Keratinocyte (primary cell): ENCODE measurements at regions not wholly inside any gene's neighbourhood (a gene's known extent, or its start where the extent isn't known, plus 50 kb on each side); places are given as distances from the start of the nearest gene placed in this dataset.

Source experiments
- EZH2 ChIP-seq: IDR thresholded peaks from one replicate; pipeline ENCODE4 v1.6.1; 2012; ENCODE audit warnings: inconsistent platforms, mild to moderate bottlenecking, low read length, moderate library complexity
- TF ChIP-seq, protein P1 (sequence below), 3 experiments: IDR thresholded peaks in 1 of 3; conservative IDR thresholded peaks in 1 of 3; optimal IDR thresholded peaks in 1 of 3; 2 replicates in 2 of 3; 3 replicates in 1 of 3; pipeline versions ENCODE3 to v1.5.1; 2011; ENCODE audit warnings: low read length in 3 of 3, mild to moderate bottlenecking in 3 of 3, moderate library complexity in 2 of 3, control low read depth in 1 of 3, inconsistent platforms in 1 of 3; ENCODE audit not compliant: insufficient read depth in 2 of 3; ENCODE audit errors: extremely low read depth in 1 of 3

- TF ChIP-seq, protein P1, sequence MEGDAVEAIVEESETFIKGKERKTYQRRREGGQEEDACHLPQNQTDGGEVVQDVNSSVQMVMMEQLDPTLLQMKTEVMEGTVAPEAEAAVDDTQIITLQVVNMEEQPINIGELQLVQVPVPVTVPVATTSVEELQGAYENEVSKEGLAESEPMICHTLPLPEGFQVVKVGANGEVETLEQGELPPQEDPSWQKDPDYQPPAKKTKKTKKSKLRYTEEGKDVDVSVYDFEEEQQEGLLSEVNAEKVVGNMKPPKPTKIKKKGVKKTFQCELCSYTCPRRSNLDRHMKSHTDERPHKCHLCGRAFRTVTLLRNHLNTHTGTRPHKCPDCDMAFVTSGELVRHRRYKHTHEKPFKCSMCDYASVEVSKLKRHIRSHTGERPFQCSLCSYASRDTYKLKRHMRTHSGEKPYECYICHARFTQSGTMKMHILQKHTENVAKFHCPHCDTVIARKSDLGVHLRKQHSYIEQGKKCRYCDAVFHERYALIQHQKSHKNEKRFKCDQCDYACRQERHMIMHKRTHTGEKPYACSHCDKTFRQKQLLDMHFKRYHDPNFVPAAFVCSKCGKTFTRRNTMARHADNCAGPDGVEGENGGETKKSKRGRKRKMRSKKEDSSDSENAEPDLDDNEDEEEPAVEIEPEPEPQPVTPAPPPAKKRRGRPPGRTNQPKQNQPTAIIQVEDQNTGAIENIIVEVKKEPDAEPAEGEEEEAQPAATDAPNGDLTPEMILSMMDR (optimal IDR thresholded peaks at IDR 0.05 in 1 of 3, IDR thresholded peaks at IDR 0.05 in 1 of 3, conservative IDR thresholded peaks at IDR 0.05 in 1 of 3; ENCODE audit: extremely low read depth in 1 of 3, insufficient read depth in 2 of 3, low read length in 3 of 3), result no peak
- no peak for TF ChIP-seq EZH2
Measured at GRCh38 chr16:88264641-88265285, 118.0 kb upstream of the ZNF469 start.
